ENCODE measurements at regions not wholly inside any gene's neighbourhood (a gene's known extent, or its start where the extent isn't known, plus 50 kb on each side); places are given as distances from the start of the nearest gene placed in this dataset.

DNA sequence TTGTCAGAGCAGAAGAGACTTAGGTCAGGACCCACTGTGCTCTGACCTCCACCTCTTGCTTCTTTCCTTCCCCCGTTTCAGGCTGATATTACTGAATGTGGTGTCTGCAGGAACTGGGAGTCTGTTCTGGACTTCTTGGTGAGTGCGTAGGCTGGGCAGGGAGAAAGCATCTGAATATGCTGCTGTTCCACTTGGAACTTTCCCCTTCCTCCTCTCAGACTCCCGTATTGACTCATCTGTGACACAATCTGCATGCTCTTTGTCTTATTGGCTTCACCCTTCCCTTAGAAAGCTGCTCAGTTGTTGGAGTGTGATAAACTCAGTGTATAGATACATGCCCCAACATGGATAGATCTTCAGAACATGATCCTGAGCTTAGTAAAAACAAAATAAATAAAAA lies 137.6 kb upstream of the HABP2 start:
- DNase-seq (ENCODE audit: low read depth in 2 of 2) = no peak

DNA sequence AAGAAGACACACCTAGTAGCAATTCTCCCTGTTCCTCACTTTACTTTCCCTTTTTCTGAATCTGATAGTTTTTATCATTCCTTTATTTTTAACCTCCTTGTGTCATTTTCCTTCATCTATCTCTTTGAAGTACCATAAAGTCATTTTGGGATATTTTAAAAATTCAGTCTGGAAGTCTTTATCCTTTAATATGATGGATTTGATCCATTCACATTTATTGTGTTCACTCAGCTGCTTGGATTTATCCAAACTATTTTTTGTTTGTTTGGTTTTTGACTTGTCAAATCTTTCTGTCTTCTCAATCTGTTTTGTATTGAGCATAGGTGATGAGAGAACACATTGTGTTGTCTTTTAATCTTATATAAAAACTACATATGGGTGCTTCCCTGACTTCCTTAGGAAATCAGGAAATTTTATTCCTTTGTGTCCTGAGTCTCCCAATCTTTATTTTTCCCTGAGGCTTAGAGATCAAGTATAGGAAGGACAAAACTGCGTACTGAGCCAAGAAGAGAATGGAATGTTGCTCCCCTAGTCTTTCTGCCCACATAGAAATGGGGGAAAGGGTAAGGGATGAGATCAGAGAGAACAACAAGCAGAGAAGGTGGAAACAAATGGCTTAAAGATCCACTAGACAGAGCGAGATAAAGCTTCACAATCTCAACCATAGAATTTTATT lies 132.7 kb upstream of the HABP2 start:
- no peak for DNase-seq (ENCODE audit: low read depth in 2 of 2)

GRCh38 chr10:113420733-113421675 lies 131.8 kb upstream of the HABP2 start:
- no peak for DNase-seq (ENCODE audit: low read depth in 2 of 2)

- no peak for DNase-seq (ENCODE audit: low read depth in 2 of 2)
Measured at GRCh38 chr10:113422371-113422770, 130.5 kb upstream of the HABP2 start.

GRCh38 chr10:113423981-113424721 lies 128.7 kb upstream of the HABP2 start:
- DNase-seq (ENCODE audit: low read depth in 2 of 2) = no peak

DNA sequence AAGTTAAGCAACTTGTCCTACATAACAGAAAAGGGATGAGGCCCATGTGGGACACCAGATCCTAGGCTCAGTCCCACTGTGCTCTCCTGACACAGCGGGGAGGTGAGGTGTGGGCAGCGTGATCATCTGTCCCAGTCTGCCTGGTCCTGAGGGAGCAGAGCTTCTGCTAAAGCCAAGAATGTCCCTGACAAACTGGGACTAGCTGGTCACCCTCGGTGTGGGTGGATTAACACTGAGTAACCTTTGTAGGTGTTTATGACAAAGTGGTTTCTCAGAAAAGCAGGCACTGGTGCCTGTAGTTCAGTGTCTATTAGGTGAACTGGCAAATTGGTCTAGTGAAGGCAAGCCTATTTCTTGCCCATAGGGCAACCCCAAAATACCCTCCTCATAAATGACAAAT lies 127.8 kb upstream of the HABP2 start:
- DNase-seq (ENCODE audit: low read depth in 2 of 2) = no peak

GRCh38 chr10:113425541-113425951 lies 127.3 kb upstream of the HABP2 start:
- DNase-seq (ENCODE audit: low read depth in 2 of 2) = no peak

- no peak for DNase-seq (ENCODE audit: low read depth in 2 of 2)
Measured at GRCh38 chr10:113426181-113426877, 126.5 kb upstream of the HABP2 start.

- no peak for DNase-seq (ENCODE audit: low read depth in 2 of 2)
Measured at GRCh38 chr10:113427236-113427735, 125.6 kb upstream of the HABP2 start.

GRCh38 chr10:113427811-113428558 lies 124.9 kb upstream of the HABP2 start:
- DNase-seq (ENCODE audit: low read depth in 2 of 2) = no peak

DNA sequence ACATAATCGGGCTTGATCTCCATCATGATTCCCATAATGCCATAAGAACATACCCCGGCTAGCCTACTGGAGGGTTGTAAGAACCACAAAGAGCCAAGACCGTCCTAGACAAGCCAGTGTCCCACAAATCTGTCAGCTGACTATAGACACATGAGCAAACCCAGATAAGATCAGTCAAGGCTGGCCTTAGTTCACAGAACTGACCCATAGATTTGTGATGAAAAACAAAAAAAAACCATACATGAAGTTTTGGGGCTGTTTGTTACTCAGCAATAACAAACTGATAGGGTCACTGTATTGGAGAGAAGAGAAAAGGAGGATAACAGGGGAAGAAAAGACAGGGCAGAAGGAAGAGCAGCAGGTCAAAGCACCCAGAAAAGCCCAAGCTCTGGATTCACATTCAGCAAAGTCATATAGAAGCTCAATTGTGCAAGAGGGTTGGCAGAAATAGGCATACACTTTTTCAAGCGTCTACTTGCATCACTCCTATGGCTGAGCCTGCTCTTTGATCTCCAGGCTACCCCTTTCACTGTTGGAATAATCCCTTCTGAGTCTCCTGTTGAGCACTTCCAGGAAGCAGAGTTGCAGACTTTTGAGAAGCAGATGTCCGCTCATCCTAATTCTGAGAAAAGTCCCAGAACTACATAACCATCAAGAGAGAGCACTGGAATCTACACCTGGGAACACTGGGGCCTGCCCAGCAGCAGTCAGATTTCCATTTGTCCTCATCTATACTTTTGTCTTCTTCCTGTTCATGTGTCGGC lies 122.0 kb upstream of the HABP2 start:
- DNase-seq (ENCODE audit: low read depth in 2 of 2) = no peak

DNA sequence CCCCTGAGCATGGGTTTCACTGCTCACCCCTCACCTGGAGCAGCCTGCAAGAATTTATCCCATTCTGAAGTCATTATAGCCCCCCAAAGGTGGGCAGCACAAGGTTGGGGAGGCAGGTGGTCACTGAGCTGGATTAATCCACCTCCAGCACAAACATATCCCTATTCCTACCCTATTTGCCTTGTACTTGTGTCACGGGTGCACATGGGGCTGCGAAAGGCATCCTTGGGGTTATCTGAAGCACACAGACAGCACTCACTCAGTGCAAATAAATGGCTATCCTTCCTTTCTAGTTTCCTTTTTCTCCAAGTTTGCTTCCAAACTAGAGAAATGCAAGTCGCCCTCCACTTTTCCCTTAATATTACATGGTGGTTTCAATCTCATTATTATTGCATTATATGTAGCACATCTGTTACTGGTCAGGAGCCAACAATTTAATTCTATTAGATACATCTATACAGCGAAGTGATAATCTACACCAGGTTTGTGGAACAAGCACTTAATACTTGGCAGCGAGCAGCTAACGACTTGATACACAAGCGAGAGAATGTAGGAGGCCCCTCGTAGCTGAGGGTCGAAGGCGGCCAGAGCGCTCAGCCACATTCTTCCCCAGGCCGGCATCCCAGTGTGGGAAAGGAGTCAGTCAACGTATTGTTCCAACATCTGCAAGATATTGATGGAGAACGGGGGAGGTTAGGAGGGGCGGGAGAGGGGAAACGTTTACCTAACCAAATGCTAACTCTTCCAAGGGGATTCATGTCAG lies 121.3 kb upstream of the HABP2 start:
- DNase-seq (ENCODE audit: low read depth in 2 of 2) = no peak

DNA sequence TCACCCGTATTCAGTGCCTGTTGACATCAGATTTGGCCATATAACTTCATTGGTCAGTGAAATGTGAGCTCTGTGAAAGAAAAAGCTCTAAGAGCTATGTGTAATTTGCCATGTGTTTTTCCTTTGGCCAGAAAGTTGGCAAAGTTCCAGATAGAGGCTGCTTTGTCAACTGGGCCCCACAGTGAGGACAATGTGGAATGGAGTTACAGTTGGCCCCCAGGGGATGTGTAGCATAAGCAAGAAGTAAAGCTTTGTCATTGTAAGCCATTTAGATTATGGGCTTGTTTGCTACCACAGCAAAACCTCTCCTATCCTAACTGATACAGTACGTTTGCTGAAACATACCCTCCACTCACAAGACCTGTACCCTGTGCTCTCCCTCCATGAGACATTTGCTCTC lies 119.1 kb upstream of the HABP2 start:
- no peak for DNase-seq (ENCODE audit: low read depth in 2 of 2)

DNA sequence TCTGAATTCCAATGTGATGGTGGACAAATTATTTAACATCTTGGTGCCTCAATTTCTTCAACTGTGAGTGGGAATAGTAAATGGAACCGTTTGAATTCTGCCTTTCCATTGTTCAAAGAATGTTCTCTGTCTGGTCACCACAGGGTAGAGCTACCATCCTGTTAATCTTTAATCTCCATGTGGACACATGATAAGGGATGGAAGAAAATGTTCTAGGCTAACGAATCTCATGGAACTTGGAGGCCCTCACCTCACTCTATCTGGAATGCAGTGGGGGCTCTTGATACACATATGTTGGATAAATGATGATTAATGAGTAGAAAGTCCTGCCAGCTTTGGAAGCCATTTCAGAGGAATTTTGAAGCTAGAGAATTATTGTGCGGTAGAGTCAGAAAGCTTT lies 118.5 kb upstream of the HABP2 start:
- DNase-seq (ENCODE audit: low read depth in 2 of 2) = no peak

- no peak for DNase-seq (ENCODE audit: low read depth in 2 of 2)
Measured at GRCh38 chr10:113434950-113435349, 117.9 kb upstream of the HABP2 start.

GRCh38 chr10:113435881-113436280 lies 117.0 kb upstream of the HABP2 start:
- no peak for DNase-seq (ENCODE audit: low read depth in 2 of 2)

- no peak for DNase-seq (ENCODE audit: low read depth in 2 of 2)
Measured at GRCh38 chr10:113436851-113437250, 116.0 kb upstream of the HABP2 start.

- no peak for DNase-seq (ENCODE audit: low read depth in 2 of 2)
Measured at GRCh38 chr10:113438652-113439051, 114.2 kb upstream of the HABP2 start.

- no peak for DNase-seq (ENCODE audit: low read depth in 2 of 2)
Measured at GRCh38 chr10:113441220-113441619, 111.6 kb upstream of the HABP2 start.
